ENCODE measurements at regions not wholly inside any gene's neighbourhood (a gene's known extent, or its start where the extent isn't known, plus 50 kb on each side); places are given as distances from the start of the nearest gene placed in this dataset.

DNA sequence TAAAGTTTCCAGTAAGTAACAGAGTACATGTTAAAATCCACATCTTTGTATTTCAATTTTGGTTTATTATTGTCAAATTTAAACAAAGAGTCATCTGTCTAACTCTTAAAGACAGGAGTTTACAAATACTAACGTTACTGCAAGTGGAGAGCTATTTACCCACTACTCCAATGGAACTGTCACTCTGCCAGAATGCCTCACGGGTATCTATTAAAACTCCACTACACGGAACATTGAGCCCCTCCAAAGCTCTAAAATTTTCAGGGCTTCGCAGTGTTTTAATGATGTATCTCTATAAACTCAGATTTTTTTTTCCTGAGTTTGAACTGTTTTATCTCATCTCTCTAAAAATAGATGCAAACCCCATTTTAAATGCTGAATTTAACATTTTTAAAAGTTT, 388.7 kb upstream of the SEMA3A start (continued):
- TF ChIP-seq CTCF (conservative IDR thresholded peaks at IDR 0.05; ENCODE audit: low read depth in 2 of 2) (no peak), EZH2phosphoT487 (IDR thresholded peaks at IDR 0.05; ENCODE audit: unreplicated experiment) (no peak), ZNF114 (CRISPR knock-in tag; IDR thresholded peaks at IDR 0.05) (no peak), NANOG (IDR thresholded peaks at IDR 0.05; ENCODE audit: borderline replicate concordance) (no peak), STAT1 (IDR thresholded peaks at IDR 0.05; ENCODE audit: unreplicated experiment) (no peak), ZNF331 (CRISPR knock-in tag; IDR thresholded peaks at IDR 0.05; ENCODE audit: low read depth) (no peak)

- no peaks in the 10 kb centered on the region for H3K27me3 ChIP-seq (ENCODE audit: insufficient read depth)
- Mint-ChIP-seq H3K27ac (no peak overlapping the region), H3K9me3 (no peaks in the 10 kb centered on the region), H3K4me3 (no peak overlapping the region), H3K27me3 (ENCODE audit: insufficient read depth, low read depth, poor library complexity) (no peaks in the 10 kb centered on the region), H3K4me1 (no peaks in the 10 kb centered on the region), H3K36me3 (ENCODE audit: low read depth) (no peaks in the 10 kb centered on the region)
- H2AFZ ChIP-seq = no peak overlapping the region
- no peak overlapping the region for H3K4me3 ChIP-seq
- ATAC-seq (no peak), DNase-seq (ENCODE audit: low spot score) (no peak)
- H3K9me2 ChIP-seq (ENCODE audit: insufficient read depth) = peaks cover 6% of the 10 kb centered on the region; the same call in 1 of the 2 replicates
- H3K27ac ChIP-seq (ENCODE audit: low read depth) = no peak overlapping the region
- H3K79me2 ChIP-seq (replicated peaks; ENCODE audit: insufficient read depth) = no peaks in the 10 kb centered on the region
- H3F3A ChIP-seq (replicated peaks; ENCODE audit: low read depth) = no peaks in the 10 kb centered on the region
- no peak overlapping the region for H3K4me2 ChIP-seq
- no peaks in the 10 kb centered on the region for H4K20me1 ChIP-seq (replicated peaks; ENCODE audit: insufficient read depth)
- no peaks in the 10 kb centered on the region for H3K36me3 ChIP-seq (ENCODE audit: insufficient read depth)
- no peaks in the 10 kb centered on the region for H3K4me1 ChIP-seq (ENCODE audit: insufficient read depth)
- TF ChIP-seq, protein P1, sequence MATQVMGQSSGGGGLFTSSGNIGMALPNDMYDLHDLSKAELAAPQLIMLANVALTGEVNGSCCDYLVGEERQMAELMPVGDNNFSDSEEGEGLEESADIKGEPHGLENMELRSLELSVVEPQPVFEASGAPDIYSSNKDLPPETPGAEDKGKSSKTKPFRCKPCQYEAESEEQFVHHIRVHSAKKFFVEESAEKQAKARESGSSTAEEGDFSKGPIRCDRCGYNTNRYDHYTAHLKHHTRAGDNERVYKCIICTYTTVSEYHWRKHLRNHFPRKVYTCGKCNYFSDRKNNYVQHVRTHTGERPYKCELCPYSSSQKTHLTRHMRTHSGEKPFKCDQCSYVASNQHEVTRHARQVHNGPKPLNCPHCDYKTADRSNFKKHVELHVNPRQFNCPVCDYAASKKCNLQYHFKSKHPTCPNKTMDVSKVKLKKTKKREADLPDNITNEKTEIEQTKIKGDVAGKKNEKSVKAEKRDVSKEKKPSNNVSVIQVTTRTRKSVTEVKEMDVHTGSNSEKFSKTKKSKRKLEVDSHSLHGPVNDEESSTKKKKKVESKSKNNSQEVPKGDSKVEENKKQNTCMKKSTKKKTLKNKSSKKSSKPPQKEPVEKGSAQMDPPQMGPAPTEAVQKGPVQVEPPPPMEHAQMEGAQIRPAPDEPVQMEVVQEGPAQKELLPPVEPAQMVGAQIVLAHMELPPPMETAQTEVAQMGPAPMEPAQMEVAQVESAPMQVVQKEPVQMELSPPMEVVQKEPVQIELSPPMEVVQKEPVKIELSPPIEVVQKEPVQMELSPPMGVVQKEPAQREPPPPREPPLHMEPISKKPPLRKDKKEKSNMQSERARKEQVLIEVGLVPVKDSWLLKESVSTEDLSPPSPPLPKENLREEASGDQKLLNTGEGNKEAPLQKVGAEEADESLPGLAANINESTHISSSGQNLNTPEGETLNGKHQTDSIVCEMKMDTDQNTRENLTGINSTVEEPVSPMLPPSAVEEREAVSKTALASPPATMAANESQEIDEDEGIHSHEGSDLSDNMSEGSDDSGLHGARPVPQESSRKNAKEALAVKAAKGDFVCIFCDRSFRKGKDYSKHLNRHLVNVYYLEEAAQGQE (IDR thresholded peaks at IDR 0.05; ENCODE audit: unreplicated experiment) = no peak
- TF ChIP-seq CREB1 (CRISPR knock-in tag; IDR thresholded peaks at IDR 0.05; ENCODE audit: low read depth) (no peak), JUNB (IDR thresholded peaks at IDR 0.05; ENCODE audit: unreplicated experiment) (no peak), NANOG (IDR thresholded peaks at IDR 0.05; ENCODE audit: borderline replicate concordance) (no peak), POLR2AphosphoS5 (IDR thresholded peaks at IDR 0.05; ENCODE audit: low read depth) (no peak), ZNF114 (CRISPR knock-in tag; IDR thresholded peaks at IDR 0.05) (no peak), CTCF (conservative IDR thresholded peaks at IDR 0.05; ENCODE audit: low read depth in 2 of 2) (no peak), EZH2 (IDR thresholded peaks at IDR 0.05; ENCODE audit: low read depth, unreplicated experiment) (no peak)
- TF ChIP-seq, protein P2, sequence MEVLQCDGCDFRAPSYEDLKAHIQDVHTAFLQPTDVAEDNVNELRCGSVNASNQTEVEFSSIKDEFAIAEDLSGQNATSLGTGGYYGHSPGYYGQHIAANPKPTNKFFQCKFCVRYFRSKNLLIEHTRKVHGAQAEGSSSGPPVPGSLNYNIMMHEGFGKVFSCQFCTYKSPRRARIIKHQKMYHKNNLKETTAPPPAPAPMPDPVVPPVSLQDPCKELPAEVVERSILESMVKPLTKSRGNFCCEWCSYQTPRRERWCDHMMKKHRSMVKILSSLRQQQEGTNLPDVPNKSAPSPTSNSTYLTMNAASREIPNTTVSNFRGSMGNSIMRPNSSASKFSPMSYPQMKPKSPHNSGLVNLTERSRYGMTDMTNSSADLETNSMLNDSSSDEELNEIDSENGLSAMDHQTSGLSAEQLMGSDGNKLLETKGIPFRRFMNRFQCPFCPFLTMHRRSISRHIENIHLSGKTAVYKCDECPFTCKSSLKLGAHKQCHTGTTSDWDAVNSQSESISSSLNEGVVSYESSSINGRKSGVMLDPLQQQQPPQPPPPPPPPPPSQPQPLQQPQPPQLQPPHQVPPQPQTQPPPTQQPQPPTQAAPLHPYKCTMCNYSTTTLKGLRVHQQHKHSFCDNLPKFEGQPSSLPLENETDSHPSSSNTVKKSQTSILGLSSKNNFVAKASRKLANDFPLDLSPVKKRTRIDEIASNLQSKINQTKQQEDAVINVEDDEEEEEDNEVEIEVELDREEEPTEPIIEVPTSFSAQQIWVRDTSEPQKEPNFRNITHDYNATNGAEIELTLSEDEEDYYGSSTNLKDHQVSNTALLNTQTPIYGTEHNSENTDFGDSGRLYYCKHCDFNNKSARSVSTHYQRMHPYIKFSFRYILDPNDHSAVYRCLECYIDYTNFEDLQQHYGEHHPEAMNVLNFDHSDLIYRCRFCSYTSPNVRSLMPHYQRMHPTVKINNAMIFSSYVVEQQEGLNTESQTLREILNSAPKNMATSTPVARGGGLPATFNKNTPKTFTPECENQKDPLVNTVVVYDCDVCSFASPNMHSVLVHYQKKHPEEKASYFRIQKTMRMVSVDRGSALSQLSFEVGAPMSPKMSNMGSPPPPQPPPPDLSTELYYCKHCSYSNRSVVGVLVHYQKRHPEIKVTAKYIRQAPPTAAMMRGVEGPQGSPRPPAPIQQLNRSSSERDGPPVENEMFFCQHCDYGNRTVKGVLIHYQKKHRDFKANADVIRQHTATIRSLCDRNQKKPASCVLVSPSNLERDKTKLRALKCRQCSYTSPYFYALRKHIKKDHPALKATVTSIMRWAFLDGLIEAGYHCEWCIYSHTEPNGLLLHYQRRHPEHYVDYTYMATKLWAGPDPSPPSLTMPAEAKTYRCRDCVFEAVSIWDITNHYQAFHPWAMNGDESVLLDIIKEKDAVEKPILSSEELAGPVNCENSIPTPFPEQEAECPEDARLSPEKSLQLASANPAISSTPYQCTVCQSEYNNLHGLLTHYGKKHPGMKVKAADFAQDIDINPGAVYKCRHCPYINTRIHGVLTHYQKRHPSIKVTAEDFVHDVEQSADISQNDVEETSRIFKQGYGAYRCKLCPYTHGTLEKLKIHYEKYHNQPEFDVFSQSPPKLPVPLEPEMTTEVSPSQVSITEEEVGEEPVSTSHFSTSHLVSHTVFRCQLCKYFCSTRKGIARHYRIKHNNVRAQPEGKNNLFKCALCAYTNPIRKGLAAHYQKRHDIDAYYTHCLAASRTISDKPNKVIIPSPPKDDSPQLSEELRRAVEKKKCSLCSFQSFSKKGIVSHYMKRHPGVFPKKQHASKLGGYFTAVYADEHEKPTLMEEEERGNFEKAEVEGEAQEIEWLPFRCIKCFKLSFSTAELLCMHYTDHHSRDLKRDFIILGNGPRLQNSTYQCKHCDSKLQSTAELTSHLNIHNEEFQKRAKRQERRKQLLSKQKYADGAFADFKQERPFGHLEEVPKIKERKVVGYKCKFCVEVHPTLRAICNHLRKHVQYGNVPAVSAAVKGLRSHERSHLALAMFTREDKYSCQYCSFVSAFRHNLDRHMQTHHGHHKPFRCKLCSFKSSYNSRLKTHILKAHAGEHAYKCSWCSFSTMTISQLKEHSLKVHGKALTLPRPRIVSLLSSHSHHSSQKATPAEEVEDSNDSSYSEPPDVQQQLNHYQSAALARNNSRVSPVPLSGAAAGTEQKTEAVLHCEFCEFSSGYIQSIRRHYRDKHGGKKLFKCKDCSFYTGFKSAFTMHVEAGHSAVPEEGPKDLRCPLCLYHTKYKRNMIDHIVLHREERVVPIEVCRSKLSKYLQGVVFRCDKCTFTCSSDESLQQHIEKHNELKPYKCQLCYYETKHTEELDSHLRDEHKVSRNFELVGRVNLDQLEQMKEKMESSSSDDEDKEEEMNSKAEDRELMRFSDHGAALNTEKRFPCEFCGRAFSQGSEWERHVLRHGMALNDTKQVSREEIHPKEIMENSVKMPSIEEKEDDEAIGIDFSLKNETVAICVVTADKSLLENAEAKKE (CRISPR knock-in tag; IDR thresholded peaks at IDR 0.05) = no peak
These were observed 388.2 kb upstream of the SEMA3A start for GRCh38 chr7:84582747-84583146.

Measured in GM23338 (cell line).